ENCODE measurements at regions not wholly inside any gene's neighbourhood (a gene's known extent, or its start where the extent isn't known, plus 50 kb on each side); places are given as distances from the start of the nearest gene placed in this dataset.

GRCh38 chr18:61679836-61680235 lies 213.0 kb downstream of the RNF152 start:
- TF ChIP-seq JUN (IDR thresholded peaks at IDR 0.05; ENCODE audit: borderline replicate concordance, insufficient read depth, insufficient read length, low read depth), result no peak
- no peak for TF ChIP-seq POLR2AphosphoS5 (IDR thresholded peaks at IDR 0.05; ENCODE audit: insufficient read depth, low read depth, low read length)
- TF ChIP-seq, protein P1, sequence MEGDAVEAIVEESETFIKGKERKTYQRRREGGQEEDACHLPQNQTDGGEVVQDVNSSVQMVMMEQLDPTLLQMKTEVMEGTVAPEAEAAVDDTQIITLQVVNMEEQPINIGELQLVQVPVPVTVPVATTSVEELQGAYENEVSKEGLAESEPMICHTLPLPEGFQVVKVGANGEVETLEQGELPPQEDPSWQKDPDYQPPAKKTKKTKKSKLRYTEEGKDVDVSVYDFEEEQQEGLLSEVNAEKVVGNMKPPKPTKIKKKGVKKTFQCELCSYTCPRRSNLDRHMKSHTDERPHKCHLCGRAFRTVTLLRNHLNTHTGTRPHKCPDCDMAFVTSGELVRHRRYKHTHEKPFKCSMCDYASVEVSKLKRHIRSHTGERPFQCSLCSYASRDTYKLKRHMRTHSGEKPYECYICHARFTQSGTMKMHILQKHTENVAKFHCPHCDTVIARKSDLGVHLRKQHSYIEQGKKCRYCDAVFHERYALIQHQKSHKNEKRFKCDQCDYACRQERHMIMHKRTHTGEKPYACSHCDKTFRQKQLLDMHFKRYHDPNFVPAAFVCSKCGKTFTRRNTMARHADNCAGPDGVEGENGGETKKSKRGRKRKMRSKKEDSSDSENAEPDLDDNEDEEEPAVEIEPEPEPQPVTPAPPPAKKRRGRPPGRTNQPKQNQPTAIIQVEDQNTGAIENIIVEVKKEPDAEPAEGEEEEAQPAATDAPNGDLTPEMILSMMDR (IDR thresholded peaks at IDR 0.05; ENCODE audit: extremely low read depth in 1 of 2, insufficient read depth in 1 of 2, low read depth in 1 of 2, low read length in 2 of 2), result no peak

Data from endothelial cell of umbilical vein (primary cell).